ENCODE measurements at regions not wholly inside any gene's neighbourhood (a gene's known extent, or its start where the extent isn't known, plus 50 kb on each side); places are given as distances from the start of the nearest gene placed in this dataset.

DNA sequence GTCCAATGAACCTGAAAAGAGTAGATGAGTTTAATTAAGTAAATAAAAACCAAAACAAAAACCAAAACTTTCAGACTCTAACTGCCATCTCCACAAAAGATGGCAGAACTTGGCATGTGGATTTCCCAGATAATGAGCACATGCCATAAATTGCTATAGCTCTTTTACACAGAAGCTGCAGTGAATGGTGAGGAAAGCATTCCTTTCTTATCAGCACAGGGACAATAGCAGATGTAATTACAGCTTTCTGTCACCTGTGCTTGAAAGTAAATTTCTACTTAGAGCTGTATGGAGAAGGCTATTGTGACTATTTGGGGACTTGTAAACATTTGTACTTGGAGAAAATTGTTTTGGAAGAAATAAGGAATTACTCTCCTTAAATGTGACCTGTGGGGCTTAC lies 378.4 kb downstream of the RPRM start:
- DNase-seq (ENCODE audit: low spot score): no peak

GRCh38 chr2:153098073-153098472 lies 379.7 kb downstream of the ARL6IP6 start:
- no peak for DNase-seq (ENCODE audit: low spot score)

DNA sequence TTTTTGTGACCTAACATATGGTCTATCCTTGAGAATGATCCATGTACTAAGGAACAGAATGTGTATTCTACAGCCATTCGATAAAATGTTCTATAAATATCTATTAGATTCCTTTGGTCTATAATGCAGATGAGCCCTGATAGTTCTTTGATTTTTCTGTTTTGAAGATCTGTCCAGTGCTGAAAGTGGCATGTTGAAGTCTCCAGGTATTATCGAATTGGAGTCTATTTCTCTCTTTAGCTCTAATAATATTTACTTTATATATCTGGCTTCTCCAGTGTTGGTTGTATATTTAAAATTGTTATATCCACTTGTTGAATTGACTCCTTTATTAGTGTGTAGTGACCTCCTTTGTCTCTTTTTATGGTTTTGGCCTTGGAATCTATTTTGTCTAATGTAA lies 377.9 kb downstream of the ARL6IP6 start:
- DNase-seq (ENCODE audit: low spot score): no peak

GRCh38 chr2:153091344-153091743 lies 372.9 kb downstream of the ARL6IP6 start:
- no peak for DNase-seq (ENCODE audit: low spot score)

GRCh38 chr2:153079315-153079714 lies 360.9 kb downstream of the ARL6IP6 start:
- DNase-seq (ENCODE audit: low spot score): no peak

DNA sequence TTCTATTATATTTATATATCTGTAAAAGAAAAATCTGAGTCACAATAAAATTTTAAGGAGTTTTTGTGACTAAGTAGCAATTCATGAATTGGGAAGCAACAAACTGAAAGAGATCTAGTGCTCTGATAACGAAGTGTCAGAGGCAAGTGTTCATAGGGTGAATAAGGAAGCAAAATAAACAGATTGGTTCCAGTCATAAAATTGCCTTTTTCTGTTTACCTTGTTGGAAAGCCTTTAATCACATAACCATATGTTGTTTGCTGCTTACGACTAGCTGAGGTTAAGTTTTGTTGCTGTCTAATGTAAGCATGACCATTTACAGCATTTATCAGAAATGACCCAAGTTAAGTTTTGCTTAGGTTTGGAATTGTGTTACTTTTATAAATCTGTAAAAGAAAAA lies 358.9 kb downstream of the ARL6IP6 start:
- DNase-seq (ENCODE audit: low spot score): no peak

- DNase-seq (ENCODE audit: low spot score): no peak
Observed at GRCh38 chr2:153074207-153074606, 355.8 kb downstream of the ARL6IP6 start.

- DNase-seq (ENCODE audit: low spot score): no peak
Observed at GRCh38 chr2:153072813-153073212, 354.4 kb downstream of the ARL6IP6 start.

DNA sequence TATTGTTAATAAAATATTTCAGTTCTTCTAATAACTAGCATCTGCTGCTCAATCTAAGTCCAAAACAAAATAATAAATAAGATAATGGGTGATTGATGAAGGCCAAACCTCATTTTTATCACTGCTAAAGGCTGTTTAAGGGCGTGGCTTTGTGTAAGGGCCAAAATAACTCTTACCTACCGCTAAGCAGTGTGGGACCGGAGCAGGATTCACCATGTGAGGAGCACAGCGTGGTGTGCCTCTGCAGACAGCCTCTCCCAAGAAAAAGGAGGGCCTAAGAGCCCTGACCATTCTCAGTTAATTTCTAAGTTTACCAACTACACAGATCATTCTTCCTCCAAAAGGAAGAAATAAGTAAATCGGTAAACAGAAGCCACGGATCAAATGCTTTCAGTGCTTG lies 353.7 kb downstream of the ARL6IP6 start:
- no peak for DNase-seq (ENCODE audit: low spot score)

- no peak for DNase-seq (ENCODE audit: low spot score)
Observed at GRCh38 chr2:153071090-153071489, 352.7 kb downstream of the ARL6IP6 start.

GRCh38 chr2:153068915-153069314 lies 350.5 kb downstream of the ARL6IP6 start:
- no peak for DNase-seq (ENCODE audit: low spot score)

GRCh38 chr2:153068052-153068451 lies 349.6 kb downstream of the ARL6IP6 start:
- no peak for DNase-seq (ENCODE audit: low spot score)

- no peak for DNase-seq (ENCODE audit: low spot score)
Observed at GRCh38 chr2:153059338-153060052, 341.1 kb downstream of the ARL6IP6 start.

DNA sequence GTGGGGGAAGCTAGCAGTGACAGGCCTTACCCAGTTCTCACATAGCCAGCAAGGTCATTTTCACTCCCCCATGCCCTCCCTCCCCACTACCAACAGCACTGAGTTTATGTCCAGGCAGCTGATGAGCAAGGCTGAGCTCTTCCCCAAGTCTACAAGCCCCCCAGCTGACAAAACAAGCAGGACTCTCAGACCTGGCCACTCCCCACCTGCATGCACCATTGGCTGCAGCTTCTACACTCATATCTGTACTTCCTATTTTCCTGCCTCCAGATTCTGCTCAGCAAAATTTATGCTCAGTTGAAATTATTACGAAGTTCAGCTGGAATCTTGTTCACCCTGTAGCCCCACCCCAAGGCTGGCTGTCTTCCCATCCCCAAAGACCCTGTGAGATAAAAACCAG lies 339.3 kb downstream of the ARL6IP6 start:
- DNase-seq (ENCODE audit: low spot score): no peak

GRCh38 chr2:153055182-153055581 lies 336.8 kb downstream of the ARL6IP6 start:
- DNase-seq (ENCODE audit: low spot score): no peak

GRCh38 chr2:153052807-153053559 lies 334.6 kb downstream of the ARL6IP6 start:
- DNase-seq (ENCODE audit: low spot score): no peak

GRCh38 chr2:153047220-153047619 lies 328.8 kb downstream of the ARL6IP6 start:
- DNase-seq (ENCODE audit: low spot score): no peak

GRCh38 chr2:153043385-153043784 lies 325.0 kb downstream of the ARL6IP6 start:
- no peak for DNase-seq (ENCODE audit: low spot score)

DNA sequence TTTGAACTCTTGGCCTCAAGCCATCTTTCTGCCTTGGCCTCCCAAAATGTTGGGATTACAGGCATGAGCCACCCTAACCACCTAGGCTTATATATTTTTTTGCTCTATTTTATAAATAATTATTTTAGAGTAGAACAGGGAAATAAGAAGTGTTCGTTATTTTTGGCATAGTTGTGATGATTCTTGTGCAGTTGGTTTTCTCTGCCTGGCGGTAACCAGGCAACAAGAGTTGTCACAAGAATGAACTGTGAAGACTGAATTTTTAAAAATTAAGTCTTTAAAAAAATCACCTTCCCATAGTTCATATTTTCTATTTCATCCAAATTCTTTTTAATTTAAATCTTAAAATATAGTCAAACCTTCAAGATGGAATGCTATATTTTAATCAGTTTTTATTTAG lies 310.2 kb downstream of the ARL6IP6 start:
- no peak for DNase-seq (ENCODE audit: low spot score)

GRCh38 chr2:153027533-153027932 lies 309.1 kb downstream of the ARL6IP6 start:
- no peak for DNase-seq (ENCODE audit: low spot score)

DNA sequence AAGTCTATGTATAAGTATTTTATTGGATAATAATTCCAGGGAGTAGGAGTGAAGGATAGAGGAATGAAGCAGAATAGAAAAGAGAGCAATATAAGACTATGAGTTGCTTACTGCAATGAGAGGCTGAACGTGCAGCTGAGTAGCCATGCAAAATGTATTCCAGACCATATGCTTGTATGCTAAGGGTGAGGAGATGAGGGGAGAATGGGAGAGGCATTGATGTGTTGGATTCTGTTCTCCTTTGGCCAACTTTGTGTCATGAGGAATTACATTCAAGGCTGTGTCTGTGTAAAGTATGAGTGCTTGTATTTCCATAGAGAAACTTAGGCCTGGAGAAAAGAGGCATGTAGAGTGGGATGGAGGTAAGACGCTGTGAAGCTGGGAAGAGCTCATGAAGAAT lies 301.8 kb downstream of the ARL6IP6 start:
- DNase-seq (ENCODE audit: low spot score): no peak

GRCh38 chr2:153005071-153005730 lies 286.8 kb downstream of the ARL6IP6 start:
- DNase-seq (ENCODE audit: low spot score): no peak

DNA sequence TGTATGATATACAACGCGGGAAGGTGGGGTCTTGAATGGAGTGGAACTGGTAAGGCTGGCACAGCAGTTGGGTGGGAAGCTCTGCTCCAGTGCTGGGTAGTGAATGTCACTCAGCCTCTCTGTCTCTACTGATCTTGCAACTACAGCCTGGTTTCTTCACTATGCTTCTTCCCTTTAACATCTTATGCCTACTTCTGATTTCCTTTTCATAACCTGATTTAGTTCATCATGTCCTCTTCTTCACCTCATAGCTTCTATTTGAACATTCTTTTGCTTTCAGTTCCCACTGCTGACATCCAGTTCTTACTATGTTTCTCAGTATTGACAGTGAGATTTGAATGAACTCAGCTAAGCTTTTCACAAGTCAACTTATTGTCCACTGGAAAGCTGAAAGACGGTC lies 286.2 kb downstream of the ARL6IP6 start:
- DNase-seq (ENCODE audit: low spot score): no peak
